Astrocyte (in vitro differentiated cells and primary cell): ENCODE measurements at regions not wholly inside any gene's neighbourhood (a gene's known extent, or its start where the extent isn't known, plus 50 kb on each side); places are given as distances from the start of the nearest gene placed in this dataset.

ENCODE experiments used
- DNase-seq: peaks from one replicate; pipeline ENCODE4 v3.0.0-alpha.2; 2010; ENCODE audit warnings: low read depth
- FAIRE-seq: peaks from 2 replicates; lab custom pipeline; 2011; peaks lifted over from hg19 to GRCh38; lab: Jason Lieb, UNC
- H2AFZ ChIP-seq: 2 replicates; pipeline ENCODE4 v1.6.0; 2012; ENCODE audit warnings: low read depth, low read length, inconsistent platforms
- H3K27ac ChIP-seq: 2 replicates; pipeline ENCODE4 v1.5.1; 2011; ENCODE audit warnings: low read depth, low read length, inconsistent platforms
- H3K27me3 ChIP-seq: 2 replicates; pipeline ENCODE4 v1.6.0; 2011; ENCODE audit warnings: low read length, inconsistent platforms; ENCODE audit not compliant: insufficient read depth
- H3K36me3 ChIP-seq: 2 replicates; pipeline ENCODE4 v1.5.1; 2011; ENCODE audit warnings: low read length, inconsistent platforms; ENCODE audit not compliant: insufficient read depth
- H3K4me1 ChIP-seq: 2 replicates; pipeline ENCODE4 v1.5.1; 2011; ENCODE audit warnings: low read length, inconsistent platforms; ENCODE audit not compliant: insufficient read depth
- H3K4me2 ChIP-seq: 2 replicates; pipeline ENCODE4 v1.6.0; 2012; ENCODE audit warnings: low read length, inconsistent platforms
- H3K4me3 ChIP-seq: 2 replicates; pipeline ENCODE4 v1.5.1; 2011; ENCODE audit warnings: low read depth, mild to moderate bottlenecking, low read length, inconsistent platforms; ENCODE audit not compliant: insufficient read depth
- H3K79me2 ChIP-seq: 2 replicates; pipeline ENCODE4 v1.6.0; 2012; ENCODE audit warnings: mild to moderate bottlenecking, low read length, inconsistent platforms; ENCODE audit not compliant: insufficient read depth
- H3K9ac ChIP-seq: 2 replicates; pipeline ENCODE4 v1.6.0; 2012; ENCODE audit warnings: mild to moderate bottlenecking, low read length, inconsistent platforms
- H3K9me3 ChIP-seq: 2 replicates; pipeline ENCODE4 v1.5.1; 2012; ENCODE audit warnings: low read depth, mild to moderate bottlenecking, low read length, inconsistent platforms; ENCODE audit not compliant: insufficient read depth
- H4K20me1 ChIP-seq: 2 replicates; pipeline ENCODE4 v1.6.0; 2012; ENCODE audit warnings: low read length, inconsistent platforms; ENCODE audit not compliant: insufficient read depth
- H3K27ac Mint-ChIP-seq: one replicate; pipeline ENCODE4 v1.8.0; 2021; ENCODE audit warnings: mild to moderate bottlenecking, mixed read lengths; ENCODE audit not compliant: unreplicated experiment
- H3K27me3 Mint-ChIP-seq: one replicate; pipeline ENCODE4 v1.8.0; 2021; ENCODE audit warnings: low read depth, mixed read lengths; ENCODE audit not compliant: unreplicated experiment
- H3K36me3 Mint-ChIP-seq: one replicate; pipeline ENCODE4 v1.8.0; 2021; ENCODE audit warnings: low read depth, mixed read lengths; ENCODE audit not compliant: unreplicated experiment
- H3K4me1 Mint-ChIP-seq: one replicate; pipeline ENCODE4 v1.8.0; 2021; ENCODE audit warnings: low read depth, mixed read lengths; ENCODE audit not compliant: unreplicated experiment
- H3K4me3 Mint-ChIP-seq: one replicate; pipeline ENCODE4 v1.8.0; 2021; ENCODE audit warnings: mild to moderate bottlenecking, moderate library complexity, mixed read lengths; ENCODE audit not compliant: unreplicated experiment
- H3K9me3 Mint-ChIP-seq: one replicate; pipeline ENCODE4 v1.8.0; 2021; ENCODE audit warnings: mild to moderate bottlenecking, mixed read lengths; ENCODE audit not compliant: unreplicated experiment
- CTCF ChIP-seq: IDR thresholded peaks from 2 replicates; pipeline ENCODE4 v1.5.1; 2011; ENCODE audit warnings: low read depth, mild to moderate bottlenecking, inconsistent platforms, low read length, moderate library complexity; ENCODE audit not compliant: insufficient read depth
- EZH2 ChIP-seq: IDR thresholded peaks from 2 replicates; pipeline ENCODE4 v1.6.1; 2012; ENCODE audit warnings: mild to moderate bottlenecking, low read length, inconsistent platforms; ENCODE audit not compliant: insufficient read depth

- H3K4me3 ChIP-seq = no peak overlapping the region
- no peaks in the 10 kb centered on the region for H3K79me2 ChIP-seq
- FAIRE-seq (no peak), DNase-seq (no peak)
- H2AFZ ChIP-seq = no peak overlapping the region
- no peaks in the 10 kb centered on the region for H3K4me1 ChIP-seq
- Mint-ChIP-seq H3K36me3 (no peaks in the 10 kb centered on the region), H3K4me3 (no peak overlapping the region), H3K27ac (peak overlapping the region; percentile 95), H3K27me3 (no peaks in the 10 kb centered on the region), H3K4me1 (peaks cover 8% of the 10 kb centered on the region), H3K9me3 (peaks cover 4% of the 10 kb centered on the region)
- H3K27me3 ChIP-seq = no peaks in the 10 kb centered on the region
- no peak overlapping the region for H3K27ac ChIP-seq
- TF ChIP-seq EZH2 = no peak
- TF ChIP-seq CTCF = no peak
- no peaks in the 10 kb centered on the region for H3K36me3 ChIP-seq
- H4K20me1 ChIP-seq = no peaks in the 10 kb centered on the region
- no peak overlapping the region for H3K9ac ChIP-seq
- no peak overlapping the region for H3K4me2 ChIP-seq
- H3K9me3 ChIP-seq = no peaks in the 10 kb centered on the region
Measured at GRCh38 chr1:83716641-83717040, 282.3 kb downstream of the TTLL7 start.

DNA sequence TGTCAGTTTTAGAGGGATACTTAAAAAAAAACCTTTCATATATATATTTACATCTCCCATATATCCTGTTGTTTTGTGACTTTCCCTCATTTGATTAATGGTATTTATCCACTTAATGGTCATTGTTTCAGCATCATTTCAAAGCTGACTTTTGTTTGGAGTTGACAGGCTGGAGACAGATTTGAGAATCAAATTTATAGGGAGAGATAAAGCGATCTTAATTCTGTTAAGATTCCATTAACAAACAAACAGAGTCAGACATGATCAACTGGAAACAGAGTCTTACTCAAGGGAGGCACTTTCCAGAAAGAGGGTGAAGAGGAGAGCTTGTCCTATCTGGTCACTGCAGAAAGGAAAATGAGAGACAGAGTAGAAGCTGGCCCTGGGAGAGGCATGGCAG lies 283.4 kb downstream of the TTLL7 start:
- Mint-ChIP-seq H3K4me1 (peaks cover 8% of the 10 kb centered on the region), H3K27me3 (no peaks in the 10 kb centered on the region), H3K27ac (no peak overlapping the region), H3K36me3 (no peaks in the 10 kb centered on the region), H3K4me3 (no peak overlapping the region), H3K9me3 (peaks cover 4% of the 10 kb centered on the region)
- no peaks in the 10 kb centered on the region for H3K79me2 ChIP-seq
- H2AFZ ChIP-seq = no peak overlapping the region
- H3K4me3 ChIP-seq = no peak overlapping the region
- H3K27me3 ChIP-seq = no peaks in the 10 kb centered on the region
- no peak overlapping the region for H3K27ac ChIP-seq
- H4K20me1 ChIP-seq = no peaks in the 10 kb centered on the region
- H3K4me1 ChIP-seq = no peaks in the 10 kb centered on the region
- H3K9ac ChIP-seq = no peak overlapping the region
- DNase-seq (no peak), FAIRE-seq (no peak)
- TF ChIP-seq EZH2 (no peak), CTCF (no peak)
- no peak overlapping the region for H3K4me2 ChIP-seq
- no peaks in the 10 kb centered on the region for H3K36me3 ChIP-seq
- H3K9me3 ChIP-seq = no peaks in the 10 kb centered on the region

GRCh38 chr1:83709662-83710061 lies 289.3 kb downstream of the TTLL7 start:
- Histone ChIP-seq H3K9ac (no peak overlapping the region), H3K79me2 (no peaks in the 10 kb centered on the region), H3K27me3 (no peaks in the 10 kb centered on the region), H3K4me3 (no peak overlapping the region), H4K20me1 (no peaks in the 10 kb centered on the region), H2AFZ (no peak overlapping the region), H3K36me3 (no peaks in the 10 kb centered on the region), H3K9me3 (no peaks in the 10 kb centered on the region), H3K4me1 (no peaks in the 10 kb centered on the region), H3K4me2 (no peak overlapping the region), H3K27ac (no peak overlapping the region)
- Mint-ChIP-seq H3K27me3 (no peaks in the 10 kb centered on the region), H3K36me3 (no peaks in the 10 kb centered on the region), H3K9me3 (peaks cover 4% of the 10 kb centered on the region), H3K4me3 (no peak overlapping the region), H3K27ac (no peak overlapping the region), H3K4me1 (peaks cover 2% of the 10 kb centered on the region)
- DNase-seq (no peak), FAIRE-seq (no peak)
- TF ChIP-seq EZH2 (no peak), CTCF (no peak)
